SK-N-SH treated with all-trans-retinoic acid at 6 μM for 48 hours (cell line): ENCODE measurements at regions not wholly inside any gene's neighbourhood (a gene's known extent, or its start where the extent isn't known, plus 50 kb on each side); places are given as distances from the start of the nearest gene placed in this dataset.
A peak's percentile ranks its signal among the peaks of the same experiment; 100 is the strongest.

Source experiments
- ARNTL ChIP-seq: fragments of 450-650 bp; formaldehyde crosslinking; IDR thresholded peaks from 2 replicates; pipeline ENCODE4 v1.5.0; 2020; ENCODE audit warnings: low read depth, mild to moderate bottlenecking, moderate library complexity, borderline replicate concordance
- CSDC2 ChIP-seq: fragments of 250-450 bp; sonication (Bioruptor Pico); IDR thresholded peaks from 2 replicates; pipeline ENCODE4 v1.5.0; 2020; ENCODE audit warnings: mild to moderate bottlenecking, moderate library complexity
- ISL1 ChIP-seq: fragments of 250-450 bp; sonication (Bioruptor Pico); IDR thresholded peaks from 2 replicates; pipeline ENCODE4 v2.1.2; 2022; ENCODE audit warnings: mild to moderate bottlenecking, moderate library complexity
- SNAI2 ChIP-seq: fragments of 250-450 bp; sonication (Bioruptor Pico); IDR thresholded peaks from 2 replicates; pipeline ENCODE4 v1.5.0; 2020; ENCODE audit warnings: mild to moderate bottlenecking, moderate library complexity
- TCF4 ChIP-seq: fragments of 250-450 bp; sonication (Bioruptor Pico); IDR thresholded peaks from 2 replicates; pipeline ENCODE4 v1.8.0; 2021; ENCODE audit warnings: mild to moderate bottlenecking, moderate library complexity, borderline replicate concordance
- TOX ChIP-seq: fragments of 250-450 bp; sonication (Bioruptor Pico); IDR thresholded peaks from 2 replicates; pipeline ENCODE4 v1.8.0; 2021; ENCODE audit warnings: mild to moderate bottlenecking, moderate library complexity, borderline replicate concordance
- ZFP3 ChIP-seq: fragments of 250-450 bp; sonication (Bioruptor Pico); IDR thresholded peaks from 2 replicates; pipeline ENCODE4 v1.5.0; 2020; ENCODE audit warnings: mild to moderate bottlenecking, moderate library complexity
- TF ChIP-seq, protein P1 (sequence below): fragments of 250-450 bp; sonication (Bioruptor Pico); IDR thresholded peaks from 2 replicates; pipeline ENCODE4 v1.8.0; 2021; ENCODE audit warnings: low read depth, mild to moderate bottlenecking, moderate library complexity, borderline replicate concordance

DNA sequence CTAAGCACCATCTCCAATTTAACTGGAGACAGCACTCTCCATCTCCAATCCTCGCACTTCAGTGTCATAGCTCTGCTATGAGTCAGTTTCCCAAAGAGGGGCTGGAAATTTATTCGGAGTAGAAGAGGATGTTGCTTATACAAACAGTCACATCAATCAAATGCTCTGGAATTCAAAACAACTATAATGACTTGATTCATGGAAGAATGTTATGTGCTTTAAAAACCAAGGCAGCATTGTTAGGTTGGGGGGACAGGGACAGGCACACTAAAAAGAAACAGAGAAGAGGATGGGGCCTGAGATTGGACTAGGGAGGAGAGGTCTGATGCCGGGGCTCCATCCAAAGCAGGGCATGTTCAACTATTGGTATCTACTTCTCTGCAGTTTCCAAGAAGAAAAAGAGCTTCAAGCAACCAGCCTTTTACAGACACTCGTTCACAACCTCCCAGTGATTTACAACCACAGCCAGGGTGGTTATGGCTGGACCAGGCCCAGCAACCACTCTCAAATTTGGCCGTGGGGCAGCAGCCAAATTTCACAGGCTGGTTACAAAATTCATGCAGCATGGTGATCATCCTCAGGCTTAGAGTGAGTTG, 117.5 kb upstream of the ZNF366 start:
- TF ChIP-seq ARNTL (CRISPR knock-in tag) (no peak), TCF4 (no peak), SNAI2 (CRISPR knock-in tag) (no peak), ISL1 (CRISPR knock-in tag) (peak; percentile 64), TOX (CRISPR knock-in tag) (no peak), ZFP3 (no peak), CSDC2 (no peak)
- TF ChIP-seq, protein P1, sequence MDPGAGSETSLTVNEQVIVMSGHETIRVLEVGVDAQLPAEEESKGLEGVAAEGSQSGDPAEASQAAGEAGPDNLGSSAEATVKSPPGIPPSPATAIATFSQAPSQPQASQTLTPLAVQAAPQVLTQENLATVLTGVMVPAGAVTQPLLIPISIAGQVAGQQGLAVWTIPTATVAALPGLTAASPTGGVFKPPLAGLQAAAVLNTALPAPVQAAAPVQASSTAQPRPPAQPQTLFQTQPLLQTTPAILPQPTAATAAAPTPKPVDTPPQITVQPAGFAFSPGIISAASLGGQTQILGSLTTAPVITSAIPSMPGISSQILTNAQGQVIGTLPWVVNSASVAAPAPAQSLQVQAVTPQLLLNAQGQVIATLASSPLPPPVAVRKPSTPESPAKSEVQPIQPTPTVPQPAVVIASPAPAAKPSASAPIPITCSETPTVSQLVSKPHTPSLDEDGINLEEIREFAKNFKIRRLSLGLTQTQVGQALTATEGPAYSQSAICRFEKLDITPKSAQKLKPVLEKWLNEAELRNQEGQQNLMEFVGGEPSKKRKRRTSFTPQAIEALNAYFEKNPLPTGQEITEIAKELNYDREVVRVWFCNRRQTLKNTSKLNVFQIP (CRISPR knock-in tag) = no peak
